ENCODE measurements at regions not wholly inside any gene's neighbourhood (a gene's known extent, or its start where the extent isn't known, plus 50 kb on each side); places are given as distances from the start of the nearest gene placed in this dataset.
"Not testable (repeated sequence)": the region's sequence is repeated elsewhere in the genome, so short reads cannot be mapped to it uniquely, and the experiment has no call there.

GRCh38 chr7:108863227-108863848 lies 293.7 kb downstream of the DNAJB9 start:
- DNase-seq (ENCODE audit: insufficient read length, low spot score) (no peak), FAIRE-seq (no peak)
- no peak for TF ChIP-seq POU2F2 (IDR thresholded peaks at IDR 0.05; ENCODE audit: low read depth, low read length)
- no peak for TF ChIP-seq PAX5 (IDR thresholded peaks at IDR 0.05; ENCODE audit: insufficient read depth, low read length, severe bottlenecking)
- TF ChIP-seq POLR2A (IDR thresholded peaks at IDR 0.05; ENCODE audit: low read depth, low read length) = no peak
- no peak for TF ChIP-seq SPI1 (IDR thresholded peaks at IDR 0.05; ENCODE audit: low read depth, low read length)
- TF ChIP-seq TAF1 (IDR thresholded peaks at IDR 0.05; ENCODE audit: low read depth, low read length) = no peak
- no peak for TF ChIP-seq POLR2AphosphoS5 (IDR thresholded peaks at IDR 0.05; ENCODE audit: low read depth, low read length)

GRCh38 chr7:108869070-108869469 lies 299.4 kb downstream of the DNAJB9 start:
- no peak for TF ChIP-seq POLR2AphosphoS5 (IDR thresholded peaks at IDR 0.05; ENCODE audit: low read depth, low read length)
- TF ChIP-seq POU2F2 (IDR thresholded peaks at IDR 0.05; ENCODE audit: low read depth, low read length) = no peak
- TF ChIP-seq SPI1 (IDR thresholded peaks at IDR 0.05; ENCODE audit: low read depth, low read length) = no peak
- no peak for TF ChIP-seq TAF1 (IDR thresholded peaks at IDR 0.05; ENCODE audit: low read depth, low read length)
- TF ChIP-seq POLR2A (IDR thresholded peaks at IDR 0.05; ENCODE audit: low read depth, low read length) = no peak
- no peak for TF ChIP-seq PAX5 (IDR thresholded peaks at IDR 0.05; ENCODE audit: insufficient read depth, low read length, severe bottlenecking)
- FAIRE-seq = no peak
- no peak for DNase-seq (ENCODE audit: insufficient read length, low spot score)

GRCh38 chr7:108875139-108875538 lies 305.5 kb downstream of the DNAJB9 start:
- FAIRE-seq (no peak), DNase-seq (ENCODE audit: insufficient read length, low spot score) (no peak)
- TF ChIP-seq POU2F2 (IDR thresholded peaks at IDR 0.05; ENCODE audit: low read depth, low read length) = no peak
- TF ChIP-seq SPI1 (IDR thresholded peaks at IDR 0.05; ENCODE audit: low read depth, low read length) = no peak
- TF ChIP-seq PAX5 (IDR thresholded peaks at IDR 0.05; ENCODE audit: insufficient read depth, low read length, severe bottlenecking) = no peak
- no peak for TF ChIP-seq POLR2A (IDR thresholded peaks at IDR 0.05; ENCODE audit: low read depth, low read length)
- no peak for TF ChIP-seq POLR2AphosphoS5 (IDR thresholded peaks at IDR 0.05; ENCODE audit: low read depth, low read length)
- no peak for TF ChIP-seq TAF1 (IDR thresholded peaks at IDR 0.05; ENCODE audit: low read depth, low read length)

GRCh38 chr7:108890862-108891261 lies 321.2 kb downstream of the DNAJB9 start:
- DNase-seq (ENCODE audit: insufficient read length, low spot score) (no peak), FAIRE-seq (no peak)
- TF ChIP-seq POU2F2 (IDR thresholded peaks at IDR 0.05; ENCODE audit: low read depth, low read length) = no peak
- TF ChIP-seq POLR2AphosphoS5 (IDR thresholded peaks at IDR 0.05; ENCODE audit: low read depth, low read length) = no peak
- TF ChIP-seq SPI1 (IDR thresholded peaks at IDR 0.05; ENCODE audit: low read depth, low read length) = no peak
- TF ChIP-seq POLR2A (IDR thresholded peaks at IDR 0.05; ENCODE audit: low read depth, low read length) = no peak
- TF ChIP-seq PAX5 (IDR thresholded peaks at IDR 0.05; ENCODE audit: insufficient read depth, low read length, severe bottlenecking) = no peak
- TF ChIP-seq TAF1 (IDR thresholded peaks at IDR 0.05; ENCODE audit: low read depth, low read length) = no peak

- TF ChIP-seq POU2F2 (IDR thresholded peaks at IDR 0.05; ENCODE audit: low read depth, low read length) (no peak), PAX5 (IDR thresholded peaks at IDR 0.05; ENCODE audit: insufficient read depth, low read length, severe bottlenecking) (no peak), POLR2A (IDR thresholded peaks at IDR 0.05; ENCODE audit: low read depth, low read length) (no peak), POLR2AphosphoS5 (IDR thresholded peaks at IDR 0.05; ENCODE audit: low read depth, low read length) (no peak), TAF1 (IDR thresholded peaks at IDR 0.05; ENCODE audit: low read depth, low read length) (no peak), SPI1 (IDR thresholded peaks at IDR 0.05; ENCODE audit: low read depth, low read length) (no peak)
- FAIRE-seq (no peak), DNase-seq (ENCODE audit: insufficient read length, low spot score) (no peak)
These were observed 338.8 kb downstream of the DNAJB9 start for GRCh38 chr7:108908456-108908855.

GRCh38 chr7:108911016-108911415 lies 341.3 kb downstream of the DNAJB9 start:
- no peak for FAIRE-seq
- no peak for TF ChIP-seq POLR2AphosphoS5 (IDR thresholded peaks at IDR 0.05; ENCODE audit: low read depth, low read length)
- no peak for TF ChIP-seq TAF1 (IDR thresholded peaks at IDR 0.05; ENCODE audit: low read depth, low read length)
- no peak for TF ChIP-seq SPI1 (IDR thresholded peaks at IDR 0.05; ENCODE audit: low read depth, low read length)
- TF ChIP-seq POU2F2 (IDR thresholded peaks at IDR 0.05; ENCODE audit: low read depth, low read length) = no peak
- no peak for TF ChIP-seq PAX5 (IDR thresholded peaks at IDR 0.05; ENCODE audit: insufficient read depth, low read length, severe bottlenecking)
- no peak for TF ChIP-seq POLR2A (IDR thresholded peaks at IDR 0.05; ENCODE audit: low read depth, low read length)
- DNase-seq (ENCODE audit: insufficient read length, low spot score) = no peak

GRCh38 chr7:108920490-108920889 lies 350.8 kb downstream of the DNAJB9 start:
- TF ChIP-seq PAX5 (IDR thresholded peaks at IDR 0.05; ENCODE audit: insufficient read depth, low read length, severe bottlenecking) (no peak), POU2F2 (IDR thresholded peaks at IDR 0.05; ENCODE audit: low read depth, low read length) (no peak), SPI1 (IDR thresholded peaks at IDR 0.05; ENCODE audit: low read depth, low read length) (no peak), POLR2AphosphoS5 (IDR thresholded peaks at IDR 0.05; ENCODE audit: low read depth, low read length) (no peak), POLR2A (IDR thresholded peaks at IDR 0.05; ENCODE audit: low read depth, low read length) (no peak), TAF1 (IDR thresholded peaks at IDR 0.05; ENCODE audit: low read depth, low read length) (no peak)
- no peak for FAIRE-seq
- no peak for DNase-seq (ENCODE audit: insufficient read length, low spot score)

GRCh38 chr7:108943048-108943447 lies 373.4 kb downstream of the DNAJB9 start:
- not testable (repeated sequence) for DNase-seq (ENCODE audit: insufficient read length, low spot score); FAIRE-seq

- DNase-seq (ENCODE audit: insufficient read length, low spot score) (no peak), FAIRE-seq (no peak)
- no peak for TF ChIP-seq SPI1 (IDR thresholded peaks at IDR 0.05; ENCODE audit: low read depth, low read length)
- TF ChIP-seq PAX5 (IDR thresholded peaks at IDR 0.05; ENCODE audit: insufficient read depth, low read length, severe bottlenecking) = no peak
- no peak for TF ChIP-seq POU2F2 (IDR thresholded peaks at IDR 0.05; ENCODE audit: low read depth, low read length)
- no peak for TF ChIP-seq POLR2AphosphoS5 (IDR thresholded peaks at IDR 0.05; ENCODE audit: low read depth, low read length)
- no peak for TF ChIP-seq POLR2A (IDR thresholded peaks at IDR 0.05; ENCODE audit: low read depth, low read length)
- no peak for TF ChIP-seq TAF1 (IDR thresholded peaks at IDR 0.05; ENCODE audit: low read depth, low read length)
These were observed 377.9 kb downstream of the DNAJB9 start for GRCh38 chr7:108947526-108947925.

GRCh38 chr7:108972004-108972403 lies 402.3 kb downstream of the DNAJB9 start:
- DNase-seq (ENCODE audit: insufficient read length, low spot score) = no peak
- no peak for TF ChIP-seq POLR2AphosphoS5 (IDR thresholded peaks at IDR 0.05; ENCODE audit: low read depth, low read length)
- no peak for TF ChIP-seq TAF1 (IDR thresholded peaks at IDR 0.05; ENCODE audit: low read depth, low read length)
- no peak for TF ChIP-seq POU2F2 (IDR thresholded peaks at IDR 0.05; ENCODE audit: low read depth, low read length)
- no peak for TF ChIP-seq PAX5 (IDR thresholded peaks at IDR 0.05; ENCODE audit: insufficient read depth, low read length, severe bottlenecking)
- no peak for TF ChIP-seq POLR2A (IDR thresholded peaks at IDR 0.05; ENCODE audit: low read depth, low read length)
- TF ChIP-seq SPI1 (IDR thresholded peaks at IDR 0.05; ENCODE audit: low read depth, low read length) = no peak

More at GRCh38 chr7:108972004-108972403, 402.3 kb downstream of the DNAJB9 start:
- FAIRE-seq = no peak

Data from GM12891 (cell line).